ENCODE measurements at regions not wholly inside any gene's neighbourhood (a gene's known extent, or its start where the extent isn't known, plus 50 kb on each side); places are given as distances from the start of the nearest gene placed in this dataset.
A peak's percentile ranks its signal among the peaks of the same experiment; 100 is the strongest.
"Not testable (repeated sequence)": the region's sequence is repeated elsewhere in the genome, so short reads cannot be mapped to it uniquely, and the experiment has no call there.

GRCh38 chr1:203559523-203559922, 65.6 kb downstream of the OPTC start:
- DNase-seq (ENCODE audit: low read depth in 2 of 2) = peak in 1 of 2 donors; percentile 3

- not testable (repeated sequence) for DNase-seq (ENCODE audit: low read depth in 2 of 2)
These were observed 64.9 kb upstream of the ATP2B4 start for GRCh38 chr1:203561761-203562160.

- DNase-seq (ENCODE audit: low read depth in 2 of 2) = no peak
These were observed 63.3 kb upstream of the ATP2B4 start for GRCh38 chr1:203563291-203563690.

- no peak for DNase-seq (ENCODE audit: low read depth in 2 of 2)
These were observed 62.6 kb upstream of the ATP2B4 start for GRCh38 chr1:203564024-203564423.

- no peak for DNase-seq (ENCODE audit: low read depth in 2 of 2)
These were observed 61.6 kb upstream of the ATP2B4 start for GRCh38 chr1:203565049-203565448.

- no peak for DNase-seq (ENCODE audit: low read depth in 2 of 2)
These were observed 60.7 kb upstream of the ATP2B4 start for GRCh38 chr1:203565981-203566380.

- DNase-seq (ENCODE audit: low read depth in 2 of 2) = not testable (repeated sequence)
These were observed 59.7 kb upstream of the ATP2B4 start for GRCh38 chr1:203566966-203567365.

- no peak for DNase-seq (ENCODE audit: low read depth in 2 of 2)
These were observed 59.0 kb upstream of the ATP2B4 start for GRCh38 chr1:203567596-203567995.

GRCh38 chr1:203569490-203570318, 56.9 kb upstream of the ATP2B4 start:
- DNase-seq (ENCODE audit: low read depth in 2 of 2) = no peak

GRCh38 chr1:203570805-203571204, 55.8 kb upstream of the ATP2B4 start:
- no peak for DNase-seq (ENCODE audit: low read depth in 2 of 2)

GRCh38 chr1:203571661-203572060, 55.0 kb upstream of the ATP2B4 start:
- DNase-seq (ENCODE audit: low read depth in 2 of 2) = no peak

GRCh38 chr1:203572134-203572625, 54.5 kb upstream of the ATP2B4 start:
- no peak for DNase-seq (ENCODE audit: low read depth in 2 of 2)

- DNase-seq (ENCODE audit: low read depth in 2 of 2) = no peak
These were observed 52.9 kb upstream of the ATP2B4 start for GRCh38 chr1:203573730-203574129.
